OCI-LY1 (cell line): ENCODE measurements at regions not wholly inside any gene's neighbourhood (a gene's known extent, or its start where the extent isn't known, plus 50 kb on each side); places are given as distances from the start of the nearest gene placed in this dataset.

ENCODE experiments used
- H2AFZ ChIP-seq: fragments of 200-600 bp; sonication (generic), shearing (Covaris generic); 2 replicates; pipeline ENCODE4 v1.6.0; 2014; ENCODE audit warnings: antibody characterized with exemption, mild to moderate bottlenecking, low read length
- H3F3A ChIP-seq: fragments of 200-600 bp; sonication (generic), shearing (Covaris generic); 2 replicates; pipeline ENCODE4 v1.6.0; 2014; ENCODE audit warnings: mild to moderate bottlenecking, antibody characterized with exemption, low read length, moderate library complexity; ENCODE audit not compliant: insufficient read depth
- H3K27ac ChIP-seq: fragments of 200-600 bp; sonication (generic); 2 replicates; pipeline ENCODE4 v1.5.1; 2014; ENCODE audit warnings: low read length, mixed run types, mild to moderate bottlenecking, low read depth; ENCODE audit not compliant: poor library complexity, severe bottlenecking
- H3K27me3 ChIP-seq: fragments of 200-600 bp; sonication (generic); 2 replicates; pipeline ENCODE4 v1.6.0; 2014; ENCODE audit warnings: antibody characterized with exemption, mild to moderate bottlenecking, low read length, moderate library complexity; ENCODE audit not compliant: insufficient read depth
- H3K36me3 ChIP-seq: fragments of 200-600 bp; sonication (generic); 2 replicates; pipeline ENCODE4 v1.6.1; 2014; ENCODE audit warnings: mild to moderate bottlenecking, antibody characterized with exemption, low read length, moderate library complexity, mixed read lengths; ENCODE audit not compliant: insufficient read depth
- H3K4me1 ChIP-seq: fragments of 200-600 bp; sonication (generic); 2 replicates; pipeline ENCODE4 v1.5.1; 2014; ENCODE audit warnings: mild to moderate bottlenecking, low read length, moderate library complexity; ENCODE audit not compliant: insufficient read depth, severe bottlenecking
- H3K4me2 ChIP-seq: fragments of 200-600 bp; sonication (generic), shearing (Covaris generic); 2 replicates; pipeline ENCODE4 v1.6.1; 2014; ENCODE audit warnings: low read length
- H3K4me3 ChIP-seq: fragments of 200-600 bp; sonication (generic); 2 replicates; pipeline ENCODE4 v1.5.1; 2014; ENCODE audit warnings: low read length, low read depth, mild to moderate bottlenecking, mixed read lengths; ENCODE audit not compliant: poor library complexity, severe bottlenecking
- H3K79me2 ChIP-seq: fragments of 200-600 bp; shearing (Covaris generic); 2 replicates; pipeline ENCODE4 v1.6.1; 2016; ENCODE audit warnings: mixed run types, low read length, mixed read lengths; ENCODE audit not compliant: insufficient read depth
- H3K9ac ChIP-seq: fragments of 200-600 bp; sonication (generic), shearing (Covaris generic); 2 replicates; pipeline ENCODE4 v1.6.1; 2014; ENCODE audit warnings: mild to moderate bottlenecking, low read length, mixed read lengths
- H3K9me2 ChIP-seq: fragments of 200-600 bp; sonication (generic), shearing (Covaris generic); 2 replicates; pipeline ENCODE4 v1.6.1; 2014; ENCODE audit warnings: low read depth, mild to moderate bottlenecking, low read length, mixed read lengths
- H3K9me3 ChIP-seq: fragments of 200-600 bp; shearing (Covaris generic); 2 replicates; pipeline ENCODE4 v1.6.1; 2014; ENCODE audit warnings: low read length, mixed read lengths
- H4K20me1 ChIP-seq: fragments of 200-600 bp; sonication (generic), shearing (Covaris generic); 2 replicates; pipeline ENCODE4 v1.6.0; 2016; ENCODE audit warnings: mild to moderate bottlenecking, low read length; ENCODE audit not compliant: insufficient read depth
- EZH2 ChIP-seq: fragments of 200-600 bp; sonication (generic), shearing (Covaris generic); IDR thresholded peaks from 2 replicates; pipeline ENCODE4 v1.8.0; 2017; ENCODE audit warnings: borderline replicate concordance, mixed run types, mild to moderate bottlenecking, antibody characterized with exemption, low read length, moderate library complexity, mixed read lengths
- TF ChIP-seq, protein P1 (sequence below): fragments of 200-600 bp; sonication (generic), shearing (Covaris generic); IDR thresholded peaks from 2 replicates; pipeline ENCODE4 v1.5.1; 2017; ENCODE audit warnings: mild to moderate bottlenecking, antibody characterized with exemption, low read length, moderate library complexity, mixed read lengths

DNA sequence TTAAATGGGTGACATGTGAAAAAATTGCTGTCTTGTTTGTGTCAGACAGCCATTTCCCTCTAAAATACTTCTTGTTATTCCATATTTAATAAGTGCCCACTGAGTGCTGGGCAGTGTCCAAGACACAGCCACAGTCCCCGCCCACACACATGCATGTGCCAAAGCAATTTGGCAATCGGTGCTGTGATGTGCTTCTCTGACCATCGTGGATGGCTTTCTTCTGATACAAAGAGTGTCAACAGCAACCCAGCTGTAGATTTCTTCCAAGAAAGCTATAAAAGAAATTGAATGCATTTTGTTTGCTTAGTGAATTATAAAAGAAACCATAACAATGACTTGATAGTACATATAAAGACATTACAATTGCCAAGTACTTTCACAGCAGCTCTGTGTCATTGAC, 140.5 kb upstream of the ATXN1 start:
- Histone ChIP-seq H3K4me1 (no peaks in the 10 kb centered on the region), H4K20me1 (no peaks in the 10 kb centered on the region), H3K27me3 (no peaks in the 10 kb centered on the region), H2AFZ (no peak overlapping the region), H3K36me3 (no peaks in the 10 kb centered on the region), H3K9ac (no peak overlapping the region), H3K9me3 (no peaks in the 10 kb centered on the region), H3K9me2 (no peaks in the 10 kb centered on the region), H3K4me3 (no peak overlapping the region), H3F3A (no peaks in the 10 kb centered on the region), H3K27ac (no peak overlapping the region), H3K79me2 (no peaks in the 10 kb centered on the region), H3K4me2 (no peak overlapping the region)
- no peak for TF ChIP-seq EZH2
- TF ChIP-seq, protein P1, sequence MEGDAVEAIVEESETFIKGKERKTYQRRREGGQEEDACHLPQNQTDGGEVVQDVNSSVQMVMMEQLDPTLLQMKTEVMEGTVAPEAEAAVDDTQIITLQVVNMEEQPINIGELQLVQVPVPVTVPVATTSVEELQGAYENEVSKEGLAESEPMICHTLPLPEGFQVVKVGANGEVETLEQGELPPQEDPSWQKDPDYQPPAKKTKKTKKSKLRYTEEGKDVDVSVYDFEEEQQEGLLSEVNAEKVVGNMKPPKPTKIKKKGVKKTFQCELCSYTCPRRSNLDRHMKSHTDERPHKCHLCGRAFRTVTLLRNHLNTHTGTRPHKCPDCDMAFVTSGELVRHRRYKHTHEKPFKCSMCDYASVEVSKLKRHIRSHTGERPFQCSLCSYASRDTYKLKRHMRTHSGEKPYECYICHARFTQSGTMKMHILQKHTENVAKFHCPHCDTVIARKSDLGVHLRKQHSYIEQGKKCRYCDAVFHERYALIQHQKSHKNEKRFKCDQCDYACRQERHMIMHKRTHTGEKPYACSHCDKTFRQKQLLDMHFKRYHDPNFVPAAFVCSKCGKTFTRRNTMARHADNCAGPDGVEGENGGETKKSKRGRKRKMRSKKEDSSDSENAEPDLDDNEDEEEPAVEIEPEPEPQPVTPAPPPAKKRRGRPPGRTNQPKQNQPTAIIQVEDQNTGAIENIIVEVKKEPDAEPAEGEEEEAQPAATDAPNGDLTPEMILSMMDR: no peak

DNA sequence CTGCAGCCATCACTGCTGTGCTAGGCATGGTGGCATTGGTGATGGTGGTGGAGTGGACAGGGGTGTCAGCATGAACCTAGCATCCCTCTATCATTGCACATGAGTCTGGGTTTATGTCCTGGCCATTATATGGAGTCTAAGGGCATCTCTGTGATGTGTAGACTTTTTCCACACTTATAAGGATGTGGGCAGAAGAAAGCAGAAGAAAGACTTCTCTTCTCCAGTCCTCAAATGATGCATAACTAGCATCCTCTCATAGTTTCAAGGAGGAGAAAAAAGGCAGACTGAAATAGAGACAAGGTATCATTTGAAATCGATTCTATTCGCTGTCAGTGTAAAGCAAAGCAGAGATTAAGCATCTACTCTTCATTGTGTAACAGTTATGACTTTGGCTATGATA, 140.0 kb upstream of the ATXN1 start:
- no peaks in the 10 kb centered on the region for H3K9me3 ChIP-seq
- TF ChIP-seq EZH2: no peak
- TF ChIP-seq, protein P1: no peak
- H3K27ac ChIP-seq: no peak overlapping the region
- no peaks in the 10 kb centered on the region for H4K20me1 ChIP-seq
- no peak overlapping the region for H3K4me2 ChIP-seq
- no peak overlapping the region for H3K4me3 ChIP-seq
- H2AFZ ChIP-seq: no peak overlapping the region
- no peaks in the 10 kb centered on the region for H3K4me1 ChIP-seq
- no peaks in the 10 kb centered on the region for H3K27me3 ChIP-seq
- no peaks in the 10 kb centered on the region for H3F3A ChIP-seq
- H3K9me2 ChIP-seq: no peaks in the 10 kb centered on the region
- no peaks in the 10 kb centered on the region for H3K79me2 ChIP-seq
- H3K36me3 ChIP-seq: no peaks in the 10 kb centered on the region
- H3K9ac ChIP-seq: no peak overlapping the region

DNA sequence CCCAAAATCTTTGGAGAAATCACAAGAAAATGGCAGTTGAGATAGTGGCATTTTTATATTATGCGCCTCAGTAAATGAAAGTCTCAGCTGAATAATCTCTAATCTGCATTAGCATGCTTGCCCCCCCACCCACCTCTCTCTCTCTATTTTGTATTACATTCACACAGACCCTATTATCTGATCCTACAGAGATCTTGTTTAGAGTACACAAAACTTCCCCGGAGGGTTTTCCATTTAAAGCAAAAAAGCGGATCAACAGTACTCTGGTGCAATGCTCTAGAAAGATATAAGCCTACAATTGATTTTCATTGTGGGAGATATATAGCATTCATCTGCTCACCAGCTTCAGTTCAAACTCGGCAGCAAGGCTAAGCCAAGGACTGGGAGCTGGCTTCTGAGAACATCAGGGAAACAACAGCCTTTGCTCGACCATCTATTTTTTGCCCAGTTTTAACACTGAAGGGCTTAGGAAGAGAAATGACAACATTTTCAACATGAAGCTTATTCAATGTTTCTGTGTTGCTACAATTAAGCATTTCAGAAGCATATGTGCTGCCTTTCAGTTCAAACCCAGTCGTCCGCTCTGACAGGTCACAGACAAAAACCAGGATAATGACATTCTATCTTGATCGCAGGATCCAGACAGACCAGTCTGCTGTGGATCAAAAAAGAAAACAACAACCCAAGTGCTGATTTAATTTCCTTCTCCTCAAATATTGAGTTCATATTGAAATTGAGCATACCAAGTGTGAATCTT, 137.6 kb upstream of the ATXN1 start:
- TF ChIP-seq, protein P1: no peak
- TF ChIP-seq EZH2: no peak
- no peaks in the 10 kb centered on the region for H3K79me2 ChIP-seq
- no peaks in the 10 kb centered on the region for H3F3A ChIP-seq
- H3K4me3 ChIP-seq: no peak overlapping the region
- no peaks in the 10 kb centered on the region for H3K4me1 ChIP-seq
- no peaks in the 10 kb centered on the region for H3K9me3 ChIP-seq
- no peaks in the 10 kb centered on the region for H3K36me3 ChIP-seq
- H3K27me3 ChIP-seq: no peaks in the 10 kb centered on the region
- H2AFZ ChIP-seq: no peak overlapping the region
- H4K20me1 ChIP-seq: no peaks in the 10 kb centered on the region
- no peak overlapping the region for H3K27ac ChIP-seq
- no peak overlapping the region for H3K4me2 ChIP-seq
- no peak overlapping the region for H3K9ac ChIP-seq
- H3K9me2 ChIP-seq: no peaks in the 10 kb centered on the region
